ENCODE measurements at regions not wholly inside any gene's neighbourhood (a gene's known extent, or its start where the extent isn't known, plus 50 kb on each side); places are given as distances from the start of the nearest gene placed in this dataset.

DNA sequence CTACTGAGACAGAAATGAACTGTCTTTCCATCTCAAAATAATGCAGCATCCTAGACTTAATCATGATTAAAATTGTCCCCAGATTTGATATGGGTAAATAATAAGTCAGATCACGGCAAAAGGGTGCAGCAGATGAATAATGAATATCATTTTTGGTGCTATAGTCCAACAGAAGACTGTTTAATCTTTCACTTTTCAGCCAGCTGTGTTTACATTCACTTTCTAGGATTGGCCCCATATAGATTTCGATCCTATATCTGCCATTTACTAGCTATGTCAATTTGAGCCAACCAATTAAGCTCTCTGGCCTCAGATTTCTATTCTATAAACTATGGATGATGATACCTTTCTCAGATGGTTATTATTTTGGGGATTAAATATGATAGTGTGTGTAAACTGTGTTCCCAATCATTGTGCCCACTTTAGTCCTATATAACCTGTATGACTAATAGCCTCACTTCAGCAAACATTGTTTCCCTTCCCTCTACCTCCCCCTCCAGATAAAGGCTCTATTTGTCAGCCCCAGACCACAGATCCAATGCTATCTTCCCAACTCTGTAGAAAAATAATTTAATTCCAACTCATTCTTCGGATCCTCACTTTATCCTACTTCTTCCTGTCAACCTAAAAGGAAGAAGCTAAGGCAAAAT is 53.6 kb upstream of the NT5E start:
- BruUV-seq (replicated peaks) = no TSS peak
- H3K27me3 ChIP-seq (ENCODE audit: control insufficient read depth, insufficient read depth, low read length) = no peaks in the 10 kb centered on the region
- POLR2A ChIA-PET (ENCODE audit: unreplicated experiment) = no interaction called here

More for the DNA sequence above, 53.6 kb upstream of the NT5E start:
- dilution Hi-C loops (cut with HindIII; ENCODE audit: low sequenced_read_pairs, unreplicated experiment) (no loop called here), in situ Hi-C loops (cut with MboI; ENCODE audit: low sequenced_read_pairs) (no loop called here), intact Hi-C loops (cut with micrococcal nuclease) (no loop called here)
- Histone ChIP-seq H2AK5ac (ENCODE audit: low read depth, low read length) (no peak overlapping the region), H3K9ac (ENCODE audit: low read depth, low read length) (no peak overlapping the region), H3K9me1 (ENCODE audit: insufficient read depth, low read length) (0 out of 2 replicates have a peak, but pooled peaks cover 4% of the 10 kb centered on the region), H4K8ac (ENCODE audit: low read depth in 2 of 2, low read length in 2 of 2) (no peak overlapping the region), H3K36me3 (ENCODE audit: control insufficient read depth, insufficient read depth, low read length) (no peaks in the 10 kb centered on the region), H2BK15ac (ENCODE audit: low read depth, low read length) (no peak overlapping the region), H3K4me3 (ENCODE audit: insufficient read depth, low read depth, low read length) (no peak overlapping the region), H4K91ac (ENCODE audit: insufficient read depth, low read depth, low read length) (no peak overlapping the region), H2BK5ac (ENCODE audit: low read depth, low read length, poor library complexity, severe bottlenecking) (no peak overlapping the region), H4K5ac (ENCODE audit: low read depth, low read length) (no peak overlapping the region), H3K14ac (replicated peaks; ENCODE audit: low read depth, low read length) (no peak overlapping the region), H3K18ac (ENCODE audit: low read depth, low read length) (no peak overlapping the region), H4K20me1 (ENCODE audit: insufficient read depth, low read length) (no peaks in the 10 kb centered on the region), H3K79me1 (ENCODE audit: low read depth in 1 of 2, low read length in 2 of 2) (0 out of 4 replicates have a peak, but pooled peaks cover 0 to 2% of the 10 kb centered on the region in 2 experiments), H2AFZ (replicated peaks; ENCODE audit: low read length, poor library complexity) (no peak overlapping the region), H3K4me2 (ENCODE audit: low read depth, low read length) (no peak overlapping the region), H3K4ac (ENCODE audit: low read depth, low read length) (no peak overlapping the region), H2BK20ac (ENCODE audit: low read depth, low read length) (no peak overlapping the region), H3K9me3 (ENCODE audit: control insufficient read depth, insufficient read depth, low read length) (0 out of 2 replicates have a peak, but pooled peaks cover 3% of the 10 kb centered on the region), H3K23ac (ENCODE audit: low read depth, low read length) (no peak overlapping the region), H3K56ac (ENCODE audit: extremely low read depth, insufficient read depth, low read length) (no peak overlapping the region), H3K4me1 (ENCODE audit: control insufficient read depth, insufficient read depth, low read length) (peaks cover 3% of the 10 kb centered on the region), H2BK120ac (ENCODE audit: low read depth, low read length) (no peak overlapping the region), H3K27ac (ENCODE audit: insufficient read depth, low read length) (no peak overlapping the region), H2AK9ac (replicated peaks; ENCODE audit: low read depth, low read length, poor library complexity) (no peak overlapping the region)
- no peak for TF ChIP-seq NFE2L2 (IDR thresholded peaks at IDR 0.05; ENCODE audit: low read depth, low read length)
- DNase-seq = no peak
- CTCF ChIA-PET = interaction anchor here (0.6 to 1.2 kb wide), 2 partner anchors 10 to 116 kb away, joined by 3 to 6 read pairs; no protein-coding TSS in a partner anchor
- no CpG with 5 or more reads among the region's 3 CpGs for WGBS, 2 experiments (ENCODE audit: extremely low coverage in 2 of 2, insufficient read length in 1 of 2)
- no peak for ATAC-seq (ENCODE audit: low read depth)

All from IMR-90 (cell line).